Lung microvascular endothelial cell (primary cell): ENCODE measurements at regions not wholly inside any gene's neighbourhood (a gene's known extent, or its start where the extent isn't known, plus 50 kb on each side); places are given as distances from the start of the nearest gene placed in this dataset.
"Not testable (repeated sequence)": the region's sequence is repeated elsewhere in the genome, so short reads cannot be mapped to it uniquely, and the experiment has no call there.

Experiments
- DNase-seq, 2 donors: peaks; one replicate each; pipeline versions ENCODE4 v3.0.0 to v3.0.0-alpha.2; 2010; ENCODE audit warnings: low read depth in 2 of 2

DNA sequence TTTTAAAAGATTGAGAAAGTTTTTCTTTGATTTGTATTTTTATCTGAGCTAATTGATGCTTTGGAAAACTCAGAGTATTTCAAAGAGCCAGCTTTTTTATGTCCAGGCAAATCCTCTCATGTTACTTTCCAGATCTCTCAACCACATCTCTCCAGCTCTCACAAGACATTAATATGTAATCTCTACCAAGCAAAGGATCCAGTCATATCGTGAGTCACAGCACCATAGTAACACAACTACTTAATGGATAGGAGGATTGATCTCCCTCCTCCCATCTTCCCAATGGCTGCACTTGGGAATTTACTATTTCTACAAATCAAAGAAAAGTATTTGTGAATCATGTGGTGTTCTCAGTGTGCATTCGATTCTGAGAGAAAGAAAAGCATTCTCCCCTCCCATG lies 63.3 kb downstream of the POU4F1 start:
- no peak for DNase-seq

DNA sequence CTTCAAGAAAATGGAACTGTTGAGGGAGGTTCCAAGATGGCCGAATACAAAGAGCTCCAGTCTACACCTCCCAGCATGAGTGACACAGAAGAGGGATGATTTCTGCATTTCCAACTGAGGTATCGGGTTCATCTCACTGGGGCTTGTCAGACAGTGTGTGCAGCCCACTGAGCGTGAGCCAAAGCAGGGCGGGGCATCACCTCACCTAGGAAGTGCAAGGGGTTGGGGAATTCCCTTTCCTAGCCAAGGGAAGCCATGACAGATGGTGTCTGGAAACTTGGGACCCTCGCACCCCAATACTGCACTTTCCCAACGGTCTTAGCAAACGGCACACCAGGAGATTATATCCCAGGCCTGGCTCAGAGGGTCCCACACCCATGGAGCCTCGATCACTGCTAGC lies 77.3 kb downstream of the POU4F1 start:
- not testable (repeated sequence) for DNase-seq

DNA sequence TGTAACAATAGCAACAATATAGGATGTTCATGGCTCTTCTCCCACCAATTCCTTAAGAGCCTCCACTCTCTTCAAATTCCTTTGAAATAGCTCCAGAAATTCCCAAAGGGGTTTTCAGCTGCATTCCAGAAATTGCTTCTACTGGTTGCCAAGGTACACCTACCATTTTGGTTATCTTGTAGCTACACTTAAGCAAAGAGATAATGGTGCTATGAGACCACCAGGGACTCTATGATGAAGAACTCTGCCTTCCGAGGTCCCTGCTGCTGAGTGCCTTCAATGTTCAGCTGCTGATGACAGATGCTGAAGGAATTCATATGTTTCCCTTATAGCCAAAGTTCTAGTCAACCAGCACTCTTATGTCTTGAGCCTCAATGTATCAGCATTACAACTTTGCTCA lies 78.4 kb downstream of the POU4F1 start:
- no peak for DNase-seq

DNA sequence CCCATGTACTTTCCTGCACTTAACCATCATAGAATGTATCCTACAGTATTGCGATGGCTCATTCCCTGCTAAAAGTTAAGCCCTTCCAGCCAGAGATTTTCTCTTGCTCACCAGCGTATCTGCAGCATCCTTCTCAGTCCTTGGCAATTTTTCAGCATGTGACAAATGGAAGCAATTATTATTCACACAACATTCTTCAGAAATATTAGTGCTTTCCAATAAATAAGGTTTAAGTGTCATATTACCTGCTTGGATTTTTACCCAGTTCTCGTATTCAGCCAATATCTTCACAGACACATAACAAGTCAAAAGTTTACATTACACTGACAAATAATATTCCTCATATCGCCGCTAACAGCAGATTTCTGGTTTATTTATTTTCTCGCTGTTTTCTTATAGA lies 82.3 kb downstream of the POU4F1 start:
- DNase-seq = no peak

DNA sequence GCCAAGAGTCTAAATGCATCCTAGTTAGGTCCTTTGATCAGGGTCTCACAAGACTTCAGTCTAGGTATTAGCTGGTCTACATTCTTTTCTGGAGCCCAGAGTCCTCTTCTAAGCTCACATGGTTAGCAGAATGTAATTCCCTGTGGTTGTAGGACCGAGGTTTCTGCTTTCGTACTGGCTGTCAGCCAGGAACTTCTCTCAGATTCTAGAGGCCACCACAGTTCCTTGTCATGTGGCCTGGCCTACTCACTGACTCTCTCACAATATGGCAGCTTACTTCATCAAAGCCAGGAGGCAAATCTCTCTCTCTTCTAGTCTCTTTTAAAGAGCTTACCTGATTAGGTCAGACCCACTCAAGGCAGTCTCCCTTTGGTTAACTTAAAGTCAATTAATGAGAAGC lies 82.9 kb downstream of the POU4F1 start:
- no peak for DNase-seq

DNA sequence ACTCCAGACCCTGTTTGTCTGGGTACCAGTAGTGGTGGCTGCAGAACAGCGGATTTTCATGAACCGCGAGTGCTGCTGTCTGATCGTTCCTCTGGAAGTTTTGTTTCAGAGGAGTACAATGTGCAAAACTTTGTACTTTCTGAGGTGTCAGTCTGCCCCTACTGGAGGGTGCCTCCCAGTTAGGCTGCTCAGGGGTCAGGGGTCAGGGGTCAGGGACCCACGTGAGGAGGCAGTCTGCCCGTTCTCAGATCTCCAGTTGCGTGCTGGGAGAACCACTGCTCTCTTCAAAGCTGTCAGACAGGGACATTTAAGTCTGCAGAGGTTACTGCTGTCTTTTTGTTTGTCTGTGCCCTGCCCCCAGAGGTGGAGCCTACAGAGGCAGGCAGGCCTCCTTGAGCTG lies 84.9 kb downstream of the POU4F1 start:
- not testable (repeated sequence) for DNase-seq

DNA sequence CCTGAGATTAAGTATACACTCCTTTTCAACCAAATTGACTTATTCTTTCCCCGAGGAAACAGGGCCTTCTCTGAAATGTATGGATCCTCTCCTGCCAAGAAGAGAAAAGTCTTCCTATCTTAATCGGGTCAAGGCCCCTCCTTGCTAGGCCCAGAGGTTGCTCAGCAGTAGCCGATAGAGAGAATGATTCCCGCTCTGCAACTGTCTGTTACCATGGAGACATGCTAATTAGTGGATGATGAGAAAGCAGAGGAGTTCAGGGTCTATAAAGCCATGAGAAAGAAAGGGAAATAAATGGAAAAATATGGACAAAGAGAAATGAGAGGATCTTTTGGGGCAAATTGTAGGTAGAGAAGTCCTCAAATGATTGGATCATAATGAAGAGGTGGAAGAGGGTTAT lies 103.5 kb downstream of the POU4F1 start:
- DNase-seq = no peak

DNA sequence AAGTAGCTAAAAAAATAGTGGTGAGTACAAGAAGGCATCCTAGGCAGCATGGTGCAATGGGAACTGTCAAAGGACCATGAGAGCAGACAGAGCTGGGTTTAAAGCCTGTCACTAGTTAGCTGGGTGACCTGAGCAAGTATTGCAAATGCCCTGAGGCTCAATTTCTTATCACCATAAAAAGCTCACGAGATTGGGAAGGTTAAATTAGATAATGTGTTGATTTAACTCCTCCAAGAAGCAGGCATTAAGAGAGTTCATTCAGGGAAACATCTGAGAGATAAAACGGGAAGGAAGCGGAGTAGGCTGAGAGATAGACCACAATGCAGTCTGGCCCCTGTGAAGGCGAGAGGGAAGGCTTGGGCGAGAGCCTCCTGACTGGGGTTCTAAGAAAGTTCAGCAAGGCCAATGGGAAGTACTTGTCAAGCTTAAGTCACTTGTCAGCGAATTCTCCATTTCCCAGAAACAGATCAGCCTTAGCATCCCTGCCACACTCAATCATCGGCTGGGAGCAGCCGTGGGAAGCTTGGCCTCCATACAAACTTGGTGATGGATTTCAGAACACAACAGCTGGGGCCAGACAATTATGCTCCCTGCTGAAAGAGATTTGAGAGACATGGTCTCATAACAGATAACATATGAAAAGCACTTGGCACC lies 105.5 kb downstream of the POU4F1 start:
- DNase-seq = no peak

DNA sequence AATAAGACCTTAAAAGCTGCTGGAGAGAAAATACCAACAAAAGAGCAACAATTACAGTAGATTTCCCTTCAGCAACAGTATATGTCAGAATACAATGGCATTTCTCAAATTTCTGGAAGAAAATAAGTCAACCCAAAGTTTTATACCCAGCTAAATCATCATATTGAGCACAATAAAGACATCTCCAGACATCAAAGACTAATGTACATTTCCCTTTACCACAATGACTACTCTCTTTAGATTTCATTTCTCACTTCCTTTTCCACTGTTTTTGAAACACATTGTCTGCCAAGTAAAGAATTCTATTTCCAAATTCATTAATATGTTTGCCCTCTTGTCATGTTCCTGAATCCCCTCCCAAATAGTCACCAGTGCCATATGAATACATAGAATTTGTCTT lies 111.4 kb downstream of the POU4F1 start:
- DNase-seq = no peak

DNA sequence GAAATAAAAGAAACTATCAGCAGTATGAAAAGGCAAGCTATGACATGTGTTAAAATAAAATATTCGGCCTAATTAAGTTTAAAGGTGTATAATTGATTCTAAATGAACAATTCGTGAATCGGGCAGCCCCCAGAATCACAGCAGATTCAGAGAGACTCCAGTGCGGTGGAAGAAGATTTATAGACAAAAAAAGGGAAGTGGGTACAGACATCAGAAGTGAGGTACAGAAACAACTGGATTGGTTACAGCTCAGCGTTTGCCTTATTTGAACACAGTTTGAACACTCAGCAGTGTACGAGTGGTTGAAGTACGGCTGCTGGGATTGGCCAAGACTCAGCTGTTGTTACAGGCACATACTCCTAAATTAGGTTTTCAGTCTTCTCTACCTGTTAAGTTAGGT lies 113.1 kb downstream of the POU4F1 start:
- DNase-seq = not testable (repeated sequence)

DNA sequence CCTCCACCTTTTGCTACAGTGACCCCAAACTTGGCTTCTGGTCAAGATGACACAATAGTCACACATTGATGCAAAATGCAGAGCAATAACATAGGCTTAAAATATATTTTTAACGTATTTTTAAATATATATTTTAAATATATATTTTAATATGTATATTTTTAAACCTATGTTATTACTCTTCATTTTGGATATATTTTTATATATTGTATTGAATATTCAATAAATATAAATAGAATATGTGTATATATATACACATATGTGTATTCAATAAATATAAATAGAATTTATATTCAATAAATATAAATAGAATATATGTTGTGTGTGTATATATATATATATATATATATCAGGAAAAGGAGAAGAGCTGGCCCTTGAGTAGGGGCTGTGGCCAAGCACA lies 115.6 kb downstream of the POU4F1 start:
- DNase-seq = no peak

DNA sequence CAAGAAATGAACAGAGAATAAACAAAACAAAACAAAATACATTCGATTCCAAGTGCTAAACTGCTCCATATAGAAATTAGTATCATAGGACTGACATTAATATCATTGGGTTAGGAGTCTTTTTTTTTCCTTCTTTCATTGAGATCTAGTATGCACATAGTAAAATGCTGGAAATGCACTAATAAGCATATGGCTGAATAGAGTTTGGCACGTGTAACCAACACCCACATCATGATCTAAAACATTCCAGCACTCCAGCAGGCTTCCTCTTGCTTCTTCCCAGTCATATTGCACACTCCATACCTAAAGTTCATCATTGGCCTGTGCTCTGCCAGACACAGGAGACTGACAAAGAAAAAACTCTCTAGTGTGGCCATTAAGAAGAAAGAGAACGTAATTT lies 117.5 kb downstream of the POU4F1 start:
- DNase-seq = no peak

DNA sequence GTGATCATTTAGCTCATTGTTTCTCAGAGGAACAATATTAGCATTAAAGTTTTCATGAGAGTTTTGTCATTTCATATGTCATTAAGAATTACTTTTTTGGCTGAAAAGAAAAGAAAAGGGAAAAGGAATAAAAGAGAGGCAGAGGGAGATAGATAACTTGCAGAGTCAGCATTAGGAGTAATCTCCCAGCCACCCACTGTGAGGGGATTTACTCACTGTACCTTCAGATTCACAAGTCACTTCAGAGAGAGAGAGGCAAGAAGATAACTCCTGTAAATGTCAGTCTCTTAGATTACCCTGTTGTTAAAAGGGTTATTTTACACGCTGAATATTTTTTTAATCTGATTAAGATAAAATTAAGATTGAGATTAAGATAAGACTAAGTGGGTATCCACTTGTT lies 125.2 kb downstream of the POU4F1 start:
- no peak for DNase-seq

DNA sequence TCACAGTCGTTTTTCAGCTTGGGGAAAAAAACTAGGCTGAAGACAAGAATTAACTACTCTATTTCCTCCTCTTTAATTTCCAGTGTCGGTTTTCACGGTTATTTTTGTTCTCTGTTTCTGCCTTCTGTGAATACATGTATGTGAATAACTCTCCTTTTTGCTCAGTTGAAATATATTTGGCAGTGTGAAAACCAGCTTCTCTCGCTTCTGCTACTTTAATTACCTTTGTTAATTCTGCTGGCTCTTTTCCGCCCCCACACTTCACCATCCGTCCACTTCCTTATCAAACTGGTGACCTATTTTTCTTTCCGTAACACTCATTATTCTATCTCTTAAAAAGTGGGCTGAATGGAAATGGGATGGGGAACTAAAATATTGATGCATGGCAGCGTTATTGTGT lies 126.4 kb downstream of the POU4F1 start:
- no peak for DNase-seq

DNA sequence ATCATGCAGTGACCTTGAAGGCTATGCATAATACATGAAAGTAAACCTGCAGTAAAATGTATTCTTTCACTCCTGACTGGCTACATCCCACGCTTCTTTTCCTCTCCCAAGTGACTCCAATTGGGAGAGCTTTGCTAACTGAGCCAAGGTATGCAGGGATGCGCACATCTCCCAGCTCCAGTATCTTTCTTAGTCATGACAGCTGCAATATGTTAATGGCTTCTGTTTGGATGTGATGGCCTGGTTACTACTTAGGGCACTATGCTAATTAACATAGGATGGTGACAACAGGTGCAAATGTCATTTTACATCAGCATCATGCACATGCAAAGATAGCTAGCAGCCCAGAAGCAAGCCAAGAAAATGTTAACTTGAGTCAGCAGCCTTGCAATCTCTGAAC lies 134.7 kb downstream of the POU4F1 start:
- no peak for DNase-seq

DNA sequence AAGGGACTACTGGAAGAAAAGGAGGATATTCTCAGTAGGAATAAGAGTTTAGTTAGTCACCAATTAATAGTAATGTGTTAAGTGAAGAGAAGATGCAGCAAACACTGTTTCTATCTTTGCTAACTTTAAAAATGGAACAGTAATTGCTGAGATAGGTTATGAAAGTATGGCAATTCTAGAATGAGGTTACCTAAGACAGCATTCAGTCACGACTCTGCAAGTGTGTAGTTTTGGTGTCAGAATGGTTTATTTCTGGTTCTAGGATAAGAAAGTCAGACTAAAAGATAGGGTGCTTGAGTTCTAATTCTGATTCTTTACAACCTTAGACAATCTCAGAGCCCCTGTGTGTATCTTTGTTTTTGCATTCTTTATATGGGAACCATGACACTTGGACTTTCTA lies 138.1 kb downstream of the POU4F1 start:
- no peak for DNase-seq

DNA sequence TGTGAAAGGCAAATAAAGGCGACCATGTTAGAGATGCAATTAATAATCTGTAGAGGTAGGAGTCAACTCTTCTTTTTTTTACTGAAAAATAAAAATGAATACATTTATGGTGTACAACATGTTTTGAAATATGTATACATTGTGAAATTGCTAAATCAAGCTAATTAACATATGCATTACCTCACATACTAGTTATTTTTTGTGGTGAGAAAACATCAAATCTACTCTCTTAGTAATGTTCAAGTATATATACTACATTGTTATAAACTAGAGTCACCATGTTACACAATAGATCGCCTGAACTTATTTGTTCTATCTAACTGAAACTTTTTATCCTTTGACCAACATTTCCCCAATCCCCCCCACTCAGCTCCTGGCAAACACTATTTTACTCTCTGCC lies 143.2 kb downstream of the POU4F1 start:
- no peak for DNase-seq

DNA sequence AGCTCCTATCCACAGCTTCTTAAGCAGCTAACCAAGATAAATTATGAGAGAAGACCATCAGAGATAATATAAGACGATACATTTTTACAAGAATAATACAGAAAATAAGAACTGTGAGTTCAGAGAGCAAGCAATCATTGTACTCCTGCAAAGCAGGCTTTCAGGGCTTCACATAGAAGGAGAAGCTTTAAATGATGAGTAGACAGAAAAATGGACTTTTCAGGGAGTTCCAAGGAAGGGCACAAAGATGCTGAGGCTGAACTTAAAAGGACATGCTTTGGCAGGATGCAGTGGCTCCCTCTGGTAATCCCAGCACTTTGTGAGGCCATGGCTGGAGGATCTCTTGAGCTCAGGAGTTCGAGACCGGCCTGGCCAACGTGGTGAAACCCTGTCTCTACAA lies 159.5 kb downstream of the POU4F1 start:
- no peak for DNase-seq

DNA sequence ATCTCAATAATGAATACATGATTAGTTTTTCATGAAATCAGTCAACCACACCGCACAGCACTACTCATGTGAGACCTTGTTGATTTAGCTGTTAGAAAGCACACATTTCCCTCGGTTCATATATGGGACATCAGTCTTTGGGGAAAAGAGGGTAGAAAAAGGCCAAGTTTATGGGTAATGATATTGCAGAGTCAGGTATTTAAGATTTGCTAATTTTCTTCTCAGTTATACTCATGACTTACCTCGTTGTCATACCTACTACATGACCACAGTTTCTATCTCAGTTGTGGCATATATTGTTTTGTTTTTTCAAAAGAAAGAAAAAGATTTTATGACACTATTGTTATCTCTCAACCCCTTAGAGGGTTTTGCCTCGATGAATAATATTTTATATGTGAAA lies 165.6 kb downstream of the POU4F1 start:
- DNase-seq = no peak

DNA sequence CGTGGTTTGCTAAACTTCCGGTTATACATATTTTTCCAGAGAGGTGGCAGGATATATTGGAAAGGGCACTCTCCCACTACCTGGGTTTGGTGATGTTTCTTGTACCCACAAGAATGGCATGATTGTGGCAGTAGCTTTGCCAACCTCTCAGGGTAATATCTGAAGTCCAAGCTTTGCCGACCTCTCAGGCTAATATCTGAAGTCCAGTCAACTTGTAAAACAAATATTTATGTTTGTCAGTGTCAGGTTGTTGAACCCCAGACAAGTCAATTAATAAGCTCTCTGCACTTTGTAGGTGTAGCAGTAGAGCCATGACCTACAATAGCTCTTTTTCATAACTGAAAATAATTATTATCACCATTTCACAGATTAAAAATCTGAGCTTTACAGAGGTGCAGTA lies 167.0 kb downstream of the POU4F1 start:
- no peak for DNase-seq

DNA sequence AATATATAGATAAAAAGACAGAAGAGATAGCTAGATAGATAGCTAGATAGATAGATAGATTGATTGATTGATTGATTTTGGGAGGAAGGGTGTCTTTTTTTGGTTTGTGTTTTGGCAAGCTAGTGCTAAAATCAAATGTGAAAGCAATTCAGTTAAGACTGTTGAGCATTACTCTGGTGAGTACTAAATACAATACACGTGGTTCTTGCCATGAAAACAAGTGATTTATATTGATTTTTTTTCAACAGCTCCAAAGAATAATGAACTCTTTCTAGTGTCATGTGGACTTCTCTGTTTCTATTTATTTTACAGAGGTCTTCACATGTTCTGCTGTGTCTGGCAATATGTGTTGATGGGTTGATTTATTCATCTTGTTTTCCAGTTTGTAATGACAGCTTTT lies 172.0 kb downstream of the POU4F1 start:
- no peak for DNase-seq

DNA sequence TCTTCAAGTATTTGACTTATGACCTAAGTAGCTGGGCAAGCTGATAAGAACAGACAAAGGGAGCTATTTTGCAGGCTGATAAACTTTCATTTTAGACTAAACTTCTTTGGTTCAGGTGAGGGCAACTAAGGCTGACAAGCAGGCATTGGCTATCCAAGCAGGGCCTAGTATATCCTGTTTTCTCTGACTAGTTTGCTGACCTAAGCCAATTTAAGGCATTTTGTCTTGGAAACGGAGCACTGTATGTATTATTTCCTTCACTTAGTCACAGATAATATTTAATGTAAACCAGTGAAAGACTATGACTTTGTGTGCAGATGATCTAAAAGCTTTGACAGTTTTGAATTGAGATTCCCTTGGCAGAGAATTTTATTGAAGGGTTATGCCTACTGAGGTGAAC lies 172.5 kb downstream of the POU4F1 start:
- DNase-seq = no peak

DNA sequence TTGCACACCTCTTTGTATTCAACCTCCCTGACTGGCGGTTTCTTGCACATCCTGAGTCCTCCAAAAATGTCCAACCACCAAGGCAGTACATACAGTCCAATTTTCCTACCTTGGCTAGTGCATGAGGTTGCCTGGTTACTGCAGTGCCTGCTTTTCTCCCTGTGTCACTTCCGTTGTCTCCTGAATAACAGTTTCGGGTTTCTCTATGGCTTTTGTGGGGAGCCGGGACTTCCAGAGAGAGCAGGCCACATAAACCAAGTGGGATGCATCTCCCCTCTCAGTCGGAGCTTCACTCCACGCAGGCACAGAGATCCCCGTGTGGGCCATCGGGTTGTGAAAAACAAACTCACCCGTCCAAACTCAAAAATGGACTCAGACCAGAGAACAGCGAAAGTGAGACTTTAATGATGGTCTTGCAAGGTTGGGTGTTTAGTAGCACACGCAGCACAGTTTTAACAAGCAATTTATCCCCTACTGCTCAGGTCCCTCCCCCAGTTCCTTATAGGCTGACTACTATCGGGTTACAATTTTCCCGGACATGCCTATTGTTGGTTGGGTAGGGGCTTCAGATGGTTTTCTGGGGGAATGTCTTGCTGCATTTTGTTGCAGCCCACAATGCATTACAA lies 173.1 kb downstream of the POU4F1 start:
- DNase-seq = no peak

DNA sequence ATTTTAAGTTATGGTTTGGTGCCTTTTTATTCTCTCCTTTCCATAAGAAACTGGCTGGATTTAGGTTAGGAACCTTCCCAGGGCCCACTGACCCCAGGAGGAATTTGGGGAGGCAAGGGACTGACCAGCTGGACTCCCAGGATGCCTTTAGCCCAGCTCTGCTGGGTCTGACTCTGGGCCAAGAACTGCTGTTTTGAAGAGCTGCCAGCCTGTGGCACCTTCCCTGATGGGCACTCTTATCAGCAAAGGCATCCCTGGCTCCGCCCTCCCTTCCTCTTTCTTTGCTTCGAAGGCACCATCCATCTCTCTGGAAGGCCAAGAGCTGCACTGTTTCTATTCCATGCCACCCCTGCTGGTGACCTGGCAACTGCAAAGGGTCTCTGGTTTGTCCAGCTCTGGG lies 174.7 kb downstream of the POU4F1 start:
- no peak for DNase-seq
